NCI-H2029 treated with DMSO at 0.1 percent for 48 hours (cell line): ENCODE measurements at regions not wholly inside any gene's neighbourhood (a gene's known extent, or its start where the extent isn't known, plus 50 kb on each side); places are given as distances from the start of the nearest gene placed in this dataset.
"Not testable (repeated sequence)": the region's sequence is repeated elsewhere in the genome, so short reads cannot be mapped to it uniquely, and the experiment has no call there.

Experiments used
- DNase-seq: peaks from one replicate; lab custom pipeline; 2025; lab: John Stamatoyannopoulos, UW

DNA sequence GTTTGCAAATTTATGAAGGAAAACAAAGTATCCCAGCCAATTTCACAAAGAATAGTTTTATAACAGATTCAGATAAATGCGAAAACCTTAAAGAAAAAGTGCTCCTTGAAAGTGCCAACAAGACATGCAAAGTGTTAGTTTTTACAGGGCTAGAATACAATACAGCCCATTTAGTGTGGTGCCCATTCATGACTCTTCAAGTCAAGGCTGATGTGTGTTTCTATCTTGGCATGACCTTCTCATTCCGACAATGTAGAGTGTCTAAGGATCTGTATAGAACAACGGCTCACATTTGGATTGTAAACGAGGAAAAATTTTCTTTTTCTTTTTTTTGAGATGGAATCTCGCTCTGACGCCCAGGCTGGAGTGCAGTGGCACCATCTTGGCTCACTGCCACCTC, 205.2 kb upstream of the SEMA6A start:
- DNase-seq: no peak

DNA sequence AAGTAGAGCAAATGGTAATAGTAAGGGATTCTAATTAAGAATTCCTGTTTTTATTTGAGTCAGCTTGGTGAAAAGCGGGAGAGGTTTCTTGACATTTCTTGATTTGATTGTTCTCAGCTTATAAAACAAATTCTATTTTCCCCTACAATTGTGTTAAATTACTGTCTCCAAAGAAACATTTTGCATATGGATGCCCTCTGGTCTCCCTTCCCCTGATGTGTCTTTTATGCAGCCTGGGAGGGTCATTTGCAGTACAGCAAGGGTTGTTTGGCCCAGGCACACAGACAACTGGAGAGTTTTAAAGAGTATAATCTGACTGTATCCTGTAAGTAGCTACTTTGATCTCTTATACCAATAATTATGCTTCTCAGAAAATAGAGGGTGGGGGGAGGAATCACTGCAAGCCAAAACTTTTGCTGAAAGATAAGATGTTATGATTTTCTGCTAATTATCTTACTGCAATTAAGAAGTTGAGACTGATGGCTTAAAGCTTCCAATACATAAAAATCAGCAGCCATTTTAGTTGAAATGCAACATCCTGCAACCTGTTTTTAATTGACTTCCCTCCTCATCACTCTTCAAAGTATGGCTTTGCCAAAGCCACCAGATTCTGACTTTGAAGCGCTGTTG, 204.1 kb upstream of the SEMA6A start:
- no peak for DNase-seq

DNA sequence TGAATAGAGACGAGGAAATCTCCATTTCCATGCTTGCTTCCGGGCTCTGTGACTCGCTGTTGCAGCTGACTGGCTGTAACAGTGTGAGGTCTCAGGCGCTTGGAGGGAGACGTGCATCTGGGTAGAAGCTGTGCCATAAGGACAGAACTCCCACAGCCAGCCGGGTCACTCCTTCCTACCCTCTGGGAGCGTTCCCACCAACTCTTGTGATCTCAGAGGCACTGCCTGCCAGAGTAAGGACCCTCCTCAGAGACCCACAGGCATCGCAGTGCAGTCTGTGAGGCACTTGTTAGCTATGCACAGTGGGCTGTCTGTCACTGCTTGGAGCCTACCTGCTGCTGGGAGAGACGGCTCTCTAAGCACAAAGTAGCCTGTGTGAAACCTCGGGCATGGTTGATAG, 203.4 kb upstream of the SEMA6A start:
- DNase-seq: no peak

DNA sequence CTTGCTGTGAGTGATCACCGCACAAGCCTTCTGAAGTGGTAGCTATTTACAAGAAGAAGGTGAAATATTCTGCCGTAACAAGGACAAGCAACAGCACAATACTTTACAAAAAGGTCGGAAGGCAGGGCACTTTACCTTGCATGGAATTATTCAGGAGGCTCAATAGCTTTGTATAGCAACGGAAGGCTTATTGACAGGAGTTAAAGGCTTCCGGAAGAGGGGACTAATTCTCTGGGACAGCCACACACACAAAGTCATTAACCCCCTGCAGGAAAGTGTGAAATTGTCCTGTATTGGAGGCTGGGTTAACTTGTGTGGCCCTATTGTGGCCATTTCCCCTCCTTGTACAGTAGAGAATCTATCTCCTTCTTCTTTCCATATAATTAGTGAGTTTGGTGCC, 199.3 kb upstream of the SEMA6A start:
- DNase-seq: no peak

DNA sequence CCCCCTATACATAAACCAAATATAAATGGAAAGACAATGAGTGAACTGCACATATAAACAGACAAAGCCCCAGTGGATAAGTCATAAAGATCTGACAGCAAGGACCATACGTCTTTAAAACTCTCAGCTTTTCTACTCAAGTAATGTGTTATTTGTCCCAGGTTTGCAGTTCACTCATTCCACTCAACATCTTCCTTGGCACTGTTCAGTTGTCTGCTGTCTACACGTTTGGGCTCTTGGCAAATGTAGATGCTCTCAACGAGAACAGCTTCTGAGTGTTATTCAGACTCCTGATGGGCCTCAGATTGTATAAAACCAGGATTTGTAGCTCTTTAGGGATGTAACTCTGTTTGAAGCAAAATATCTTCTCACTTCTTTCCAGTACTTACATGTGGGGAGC, 198.2 kb upstream of the SEMA6A start:
- DNase-seq: no peak

DNA sequence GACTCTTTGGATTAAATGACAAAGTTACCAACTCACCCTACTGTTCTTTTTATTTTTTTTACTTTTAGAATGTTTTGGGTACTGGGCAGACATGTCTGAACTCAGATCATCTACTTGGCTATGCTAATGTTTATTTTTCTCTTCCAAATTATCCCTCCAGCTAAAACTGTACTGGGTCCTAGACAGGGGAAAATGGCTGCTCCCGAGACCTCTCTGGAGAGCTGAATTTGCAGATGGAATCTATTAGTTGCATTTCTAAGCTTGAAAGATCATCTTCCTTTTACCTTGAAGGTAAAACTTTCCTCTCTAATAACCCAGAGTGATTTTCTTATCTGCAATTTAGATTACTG, 197.5 kb upstream of the SEMA6A start:
- DNase-seq: no peak

DNA sequence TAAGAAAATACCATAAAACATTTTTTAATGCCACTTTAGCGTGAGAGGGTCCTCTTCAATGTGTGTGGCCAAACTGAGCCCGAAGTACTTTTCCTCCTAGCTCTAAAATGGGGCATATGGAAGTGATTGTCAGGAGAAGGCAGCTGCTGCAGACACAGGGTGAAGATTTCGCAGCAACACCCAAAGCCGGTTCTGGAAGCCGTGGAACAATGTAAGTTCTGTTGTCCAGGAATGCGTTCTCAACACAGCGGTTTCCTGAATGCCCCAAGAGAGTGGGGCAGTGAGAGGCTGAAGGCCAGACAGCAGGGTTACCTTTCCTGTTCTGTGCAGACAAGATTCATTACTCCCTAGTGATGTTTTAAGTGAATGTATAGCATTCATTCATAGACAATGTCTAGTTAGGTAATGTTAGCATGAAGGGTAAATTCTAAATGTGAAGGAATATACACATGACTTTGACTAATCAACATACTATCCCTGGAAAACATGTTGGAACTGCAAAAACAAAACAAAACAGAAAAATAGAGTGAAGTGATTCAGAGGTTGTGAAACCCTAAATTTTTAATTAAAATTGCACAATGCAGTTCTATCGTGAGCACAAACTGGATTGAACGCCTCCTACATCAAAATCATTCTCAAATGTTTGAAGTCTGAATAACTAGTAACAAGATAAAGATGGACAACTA, 197.0 kb upstream of the SEMA6A start:
- no peak for DNase-seq

DNA sequence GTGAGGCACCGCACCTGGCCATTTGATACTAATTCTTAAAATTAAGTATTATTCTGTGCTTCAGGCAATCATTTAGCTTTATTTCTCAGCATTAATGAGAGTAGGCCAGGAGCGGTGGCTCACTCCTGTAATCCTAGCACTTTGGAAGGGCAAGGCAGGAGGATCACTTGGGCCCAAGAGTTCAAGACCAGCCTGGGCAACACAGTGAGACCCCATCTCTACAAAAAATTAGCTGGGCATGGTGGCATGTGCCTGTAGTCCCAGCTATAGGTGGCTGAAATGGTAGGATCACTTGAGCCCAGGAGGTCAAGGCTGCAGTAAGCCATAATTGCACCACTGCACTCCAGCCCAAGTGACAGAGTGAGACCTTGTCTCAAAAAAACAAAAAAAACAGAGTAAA, 195.3 kb upstream of the SEMA6A start:
- DNase-seq: not testable (repeated sequence)

DNA sequence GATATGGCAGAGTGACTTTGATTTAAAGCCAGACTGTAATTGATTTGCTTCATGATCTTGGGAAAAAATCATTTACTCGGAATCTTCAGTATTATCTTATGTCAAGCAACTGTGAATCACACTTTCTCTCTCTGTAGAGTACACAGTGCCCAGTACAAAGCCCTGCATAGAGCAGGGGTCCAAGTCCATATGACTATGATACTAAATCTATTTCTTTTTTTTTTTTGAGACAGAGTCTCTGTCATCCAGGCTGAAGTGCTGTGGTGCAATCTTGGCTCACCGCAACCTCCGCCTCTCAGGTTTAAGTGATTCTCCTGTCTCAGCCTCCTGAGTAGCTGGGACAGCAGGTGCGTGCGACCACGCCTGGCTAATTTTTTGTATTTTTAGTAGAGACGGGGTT, 194.8 kb upstream of the SEMA6A start:
- no peak for DNase-seq

DNA sequence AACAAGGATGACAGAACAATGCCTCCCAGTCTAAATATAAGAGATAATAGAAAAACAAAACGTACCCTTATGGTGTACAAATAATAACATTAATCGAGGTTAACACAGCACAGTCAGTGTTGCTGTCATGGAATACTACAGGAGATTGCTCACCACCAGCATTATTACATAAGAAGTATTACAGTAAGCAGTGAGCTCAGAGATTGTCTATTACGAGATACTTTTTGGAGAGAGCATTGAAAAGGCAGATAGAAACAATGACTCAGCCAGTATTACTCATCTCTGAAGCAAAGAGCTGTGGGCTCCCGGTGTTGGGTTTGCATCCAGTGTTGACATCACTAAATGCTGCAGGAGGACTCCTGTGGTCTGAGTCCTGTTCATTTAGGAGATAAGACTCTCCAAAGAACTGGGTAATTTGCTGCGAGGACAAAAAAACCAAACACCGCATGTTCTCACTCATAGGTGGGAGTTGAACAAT, 191.9 kb upstream of the SEMA6A start:
- DNase-seq: no peak

DNA sequence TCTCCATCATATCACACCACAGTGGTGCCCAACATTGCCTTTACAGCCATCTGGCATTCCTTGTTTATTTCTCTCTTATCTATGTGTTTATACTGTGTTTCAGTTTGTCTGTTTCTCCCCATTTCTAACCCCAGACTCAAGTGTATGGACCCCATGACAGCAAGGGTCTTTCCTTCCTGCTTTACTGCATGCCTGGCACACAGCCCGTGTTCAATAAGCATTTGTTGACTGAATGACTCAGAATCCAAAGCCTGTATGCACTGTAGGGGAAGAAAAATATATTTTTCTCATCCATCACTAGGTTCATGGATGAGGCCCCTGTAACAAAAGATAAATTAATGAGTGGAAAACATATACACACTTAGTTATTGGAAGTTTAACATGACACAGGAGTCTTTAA, 190.8 kb upstream of the SEMA6A start:
- DNase-seq: no peak

DNA sequence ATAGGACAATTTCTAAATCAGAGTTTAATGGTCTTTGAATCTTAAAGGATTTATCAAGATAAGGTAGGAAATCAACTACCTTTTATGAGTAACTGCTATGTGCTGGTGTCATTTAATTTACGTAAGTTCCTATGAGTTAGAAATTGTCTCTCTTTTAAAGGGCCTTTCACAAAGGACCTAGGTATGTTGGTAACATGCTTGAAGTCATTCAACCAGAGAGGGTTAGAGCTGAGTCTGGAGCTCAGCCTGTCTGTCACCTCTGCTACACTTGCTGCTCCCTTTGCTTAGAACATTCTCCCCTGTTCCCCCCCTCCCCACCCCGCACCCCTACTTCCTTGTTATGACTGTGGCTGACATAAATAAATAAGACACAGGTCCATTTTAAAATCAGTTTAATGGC, 190.3 kb upstream of the SEMA6A start:
- no peak for DNase-seq

DNA sequence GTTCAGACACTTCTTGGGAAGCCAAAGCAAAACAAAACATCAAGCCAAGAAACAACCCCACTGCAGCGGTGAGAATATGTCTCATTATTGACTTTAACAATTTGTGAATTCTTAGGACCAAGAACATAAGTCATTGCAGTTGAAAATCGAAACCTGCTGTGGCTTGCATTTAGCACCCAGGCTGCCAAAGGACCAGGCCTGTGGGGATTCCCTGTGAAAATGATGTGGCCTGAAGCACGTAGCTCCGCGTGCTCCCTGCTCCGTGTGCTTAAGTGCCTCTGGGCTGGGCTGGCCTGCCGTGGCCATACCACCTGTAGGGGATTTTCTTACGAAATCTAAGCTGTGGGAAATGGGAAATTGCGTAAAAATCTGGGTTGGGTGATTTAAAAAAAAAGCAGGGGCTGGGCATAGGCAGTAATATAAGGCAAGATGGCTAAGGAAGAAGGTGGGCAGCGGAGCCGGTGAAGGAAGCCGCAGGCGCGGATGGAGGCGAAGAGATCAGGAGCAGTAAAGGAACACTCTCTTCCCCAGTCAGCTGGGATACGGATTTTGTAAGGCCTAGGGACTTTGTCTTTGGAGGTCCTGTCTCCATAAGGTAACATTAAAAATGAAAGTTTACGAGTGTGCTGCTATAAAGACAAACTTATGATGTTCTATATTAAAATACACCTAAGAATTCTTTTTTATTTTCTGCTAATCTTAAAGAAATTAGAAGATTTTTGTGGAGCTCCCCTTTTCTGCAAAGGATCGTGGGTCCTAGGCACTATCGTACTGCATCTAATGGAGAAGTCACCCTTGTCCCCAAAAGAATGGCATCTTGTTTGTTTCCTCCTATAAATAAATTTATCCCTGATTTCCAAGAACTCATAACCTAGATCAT, 189.6 kb upstream of the SEMA6A start:
- DNase-seq: no peak

DNA sequence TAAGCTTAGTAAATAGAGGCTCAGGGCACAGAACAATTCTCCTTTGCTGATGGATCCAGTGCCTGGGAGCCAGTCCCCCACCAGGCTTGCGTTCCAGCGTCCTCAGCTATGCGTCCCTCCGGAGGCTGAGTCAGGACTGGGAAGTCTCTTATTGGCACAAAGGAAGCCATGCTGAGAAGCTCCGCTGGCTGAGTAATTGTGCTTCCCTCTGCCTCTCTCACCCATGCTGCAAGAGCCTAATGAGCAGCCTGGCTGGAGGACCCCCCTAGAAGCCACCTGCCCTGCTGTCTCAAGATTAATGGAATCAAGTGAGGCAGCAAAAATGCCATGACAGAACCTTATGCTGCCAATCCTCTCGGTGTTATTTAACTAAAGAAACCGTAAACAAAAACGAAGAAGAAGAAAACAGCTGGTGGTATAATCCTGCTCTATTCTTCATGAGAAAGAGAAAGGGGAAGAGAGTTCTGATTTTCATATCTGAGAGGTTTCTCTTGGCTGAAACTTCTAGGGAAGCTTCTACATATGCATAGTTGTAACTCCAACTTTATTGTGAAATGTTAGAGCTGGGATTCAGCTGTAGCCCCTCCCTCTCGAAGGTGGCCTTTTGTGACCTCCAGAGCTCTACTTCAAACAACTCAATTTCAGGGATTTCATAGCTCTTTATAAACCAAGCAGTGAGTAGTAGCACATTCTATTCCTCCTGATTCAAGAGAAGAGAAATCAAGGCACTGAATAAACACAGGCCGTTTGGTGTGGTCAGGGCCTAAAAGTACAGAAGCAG, 185.4 kb upstream of the SEMA6A start:
- no peak for DNase-seq

DNA sequence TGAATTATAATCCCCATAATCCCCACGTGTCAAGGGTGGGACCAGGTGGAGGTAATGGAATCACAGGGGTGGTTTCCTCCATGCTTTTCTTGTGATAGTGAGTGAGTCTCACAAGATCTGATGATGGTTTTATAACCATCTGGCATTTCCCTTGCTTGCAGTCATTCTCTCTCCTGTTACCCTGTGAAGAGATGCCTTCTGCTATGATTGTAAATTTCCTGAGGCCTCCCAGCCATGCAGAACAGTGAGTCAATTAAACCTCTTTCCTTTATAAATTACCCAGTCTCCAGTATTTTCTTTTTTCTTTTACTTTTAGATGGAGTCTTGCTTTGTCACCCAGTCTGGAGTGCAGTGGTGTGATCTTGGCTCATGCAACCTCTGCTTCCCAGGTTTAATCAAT, 182.7 kb upstream of the SEMA6A start:
- DNase-seq: no peak

DNA sequence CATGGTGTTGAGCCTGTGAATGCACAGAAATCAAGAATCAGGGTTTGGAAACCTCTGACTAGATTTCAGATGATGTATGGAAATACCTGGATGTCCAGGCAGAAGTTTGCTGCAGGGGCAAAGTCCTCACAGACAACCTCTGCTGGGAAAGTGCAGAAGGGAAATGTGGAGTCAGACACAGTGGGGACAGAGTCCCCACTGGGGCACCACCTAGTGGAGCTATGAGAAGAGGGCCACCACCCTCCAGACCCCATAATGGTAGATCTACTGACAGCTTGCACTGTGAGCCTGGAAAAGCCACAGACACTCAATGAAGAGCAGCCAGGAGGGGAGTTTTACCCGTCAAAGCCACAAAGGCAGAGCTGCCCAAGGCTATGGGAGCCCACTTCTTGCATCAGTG, 181.9 kb upstream of the SEMA6A start:
- DNase-seq: no peak

DNA sequence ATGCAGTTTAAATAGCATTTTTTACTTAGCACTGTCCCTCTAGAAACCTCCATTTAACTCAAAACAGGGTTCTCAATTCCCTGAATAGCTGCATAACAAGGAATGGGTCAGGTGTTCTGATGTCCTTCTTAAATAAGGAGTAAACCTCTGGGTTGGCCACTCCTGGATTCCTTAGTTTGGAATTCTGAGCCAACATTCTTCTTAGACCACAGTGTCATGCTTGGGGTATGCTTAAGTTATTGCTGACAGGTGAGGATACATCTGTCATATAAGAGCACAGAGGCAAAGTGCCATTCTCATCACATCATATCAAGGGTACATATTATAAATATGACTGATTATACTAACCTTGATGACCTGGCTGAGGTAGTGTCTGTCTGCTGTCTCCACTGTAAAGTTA, 179.9 kb upstream of the SEMA6A start:
- DNase-seq: no peak

DNA sequence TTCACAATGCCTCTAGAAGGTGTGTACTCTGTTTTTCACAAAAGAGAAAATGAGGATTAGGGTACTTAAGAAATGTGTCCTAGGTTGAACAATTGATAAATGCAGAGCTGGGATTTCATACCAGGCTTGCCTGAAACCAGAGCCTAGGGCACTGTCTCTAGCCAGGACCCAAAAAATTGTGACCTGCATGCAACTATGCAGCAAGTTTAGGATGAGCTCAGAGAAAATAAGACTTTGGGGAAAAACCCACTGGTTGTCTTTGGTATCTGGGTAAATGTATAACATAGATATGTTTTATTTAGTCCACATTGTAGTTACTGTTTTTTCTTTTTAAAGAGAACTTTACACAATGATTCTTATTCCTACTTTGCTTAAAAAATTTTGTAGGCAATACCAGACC, 177.1 kb upstream of the SEMA6A start:
- DNase-seq: no peak

DNA sequence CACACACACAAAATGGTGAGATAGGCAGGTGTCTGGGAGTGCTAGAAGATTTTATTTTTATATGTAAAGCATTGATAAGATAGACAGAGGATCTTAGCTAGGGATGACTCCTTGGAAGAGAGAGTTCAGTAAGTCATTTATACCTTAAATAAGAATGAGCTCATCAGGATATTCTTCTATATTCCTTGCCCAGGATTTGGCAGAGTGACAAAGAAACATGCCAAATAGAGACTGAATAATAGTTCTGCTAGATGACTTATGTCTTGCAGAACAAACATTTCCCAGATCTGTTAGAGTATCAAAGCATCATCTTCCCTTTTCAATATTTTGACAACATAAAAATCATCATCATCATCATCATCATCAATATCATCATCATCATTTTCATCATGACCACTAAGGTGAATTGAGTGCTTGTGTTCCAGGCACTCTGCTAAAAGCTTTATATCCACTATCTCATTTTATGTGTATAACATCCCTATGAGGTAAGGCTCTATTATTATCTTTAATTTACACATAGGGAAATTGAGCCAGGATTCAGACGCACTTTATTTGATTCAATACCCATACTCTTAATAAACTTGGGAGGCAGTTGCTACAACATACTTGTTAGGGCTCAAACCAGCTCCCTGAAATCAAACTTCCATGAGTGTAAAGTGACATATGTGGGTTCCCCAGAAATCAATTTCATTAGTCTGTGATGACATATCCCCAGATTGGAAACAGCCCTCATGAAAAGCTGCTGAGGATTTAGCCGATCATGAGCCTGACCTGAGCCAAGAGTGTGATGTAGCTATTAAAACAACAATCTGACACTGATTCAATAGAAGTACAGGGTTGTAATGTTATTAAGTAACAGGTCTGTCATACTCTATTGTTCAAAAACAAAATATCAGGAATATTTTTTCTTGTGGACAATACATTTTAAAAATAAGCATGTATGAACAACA, 176.3 kb upstream of the SEMA6A start:
- DNase-seq: no peak

DNA sequence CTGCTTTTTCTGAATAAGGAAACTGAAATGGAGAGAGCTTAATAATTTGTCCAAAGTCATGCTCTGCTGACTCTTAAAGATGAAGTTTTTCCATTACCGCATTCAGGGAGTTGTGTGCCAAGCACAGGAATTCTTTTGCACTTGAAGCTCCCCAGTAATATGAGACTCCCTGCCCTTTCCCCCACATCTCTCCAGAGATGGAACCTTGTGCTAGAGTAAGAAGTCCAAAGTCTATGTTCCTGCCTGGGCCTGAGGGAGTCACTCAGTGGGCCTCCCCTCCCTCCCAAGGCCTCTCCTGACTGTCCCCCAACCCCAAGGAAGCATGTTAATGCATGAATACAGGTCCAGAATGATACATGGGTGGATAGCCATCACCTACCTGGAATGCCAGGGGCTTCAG, 173.3 kb upstream of the SEMA6A start:
- no peak for DNase-seq

DNA sequence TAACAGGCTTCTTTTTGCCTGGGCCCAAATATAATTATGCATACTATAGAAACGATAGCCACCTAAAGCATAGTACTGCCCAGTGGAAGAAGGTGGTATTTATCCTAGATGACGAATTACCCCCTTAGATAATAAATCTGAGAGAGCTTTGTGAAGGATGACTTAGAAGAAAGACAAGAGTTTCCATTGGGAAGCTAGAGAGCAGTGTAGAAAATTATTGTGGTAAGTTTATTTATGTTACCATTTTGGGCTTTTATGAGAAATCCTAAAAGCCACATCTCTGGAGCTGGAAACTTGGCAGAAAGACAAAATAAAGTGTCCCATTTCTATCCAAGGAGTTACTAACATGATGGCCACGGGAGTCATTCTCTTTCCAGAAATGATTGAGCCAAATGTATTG, 172.0 kb upstream of the SEMA6A start:
- no peak for DNase-seq
